ENCODE measurements at regions not wholly inside any gene's neighbourhood (a gene's known extent, or its start where the extent isn't known, plus 50 kb on each side); places are given as distances from the start of the nearest gene placed in this dataset.

DNA sequence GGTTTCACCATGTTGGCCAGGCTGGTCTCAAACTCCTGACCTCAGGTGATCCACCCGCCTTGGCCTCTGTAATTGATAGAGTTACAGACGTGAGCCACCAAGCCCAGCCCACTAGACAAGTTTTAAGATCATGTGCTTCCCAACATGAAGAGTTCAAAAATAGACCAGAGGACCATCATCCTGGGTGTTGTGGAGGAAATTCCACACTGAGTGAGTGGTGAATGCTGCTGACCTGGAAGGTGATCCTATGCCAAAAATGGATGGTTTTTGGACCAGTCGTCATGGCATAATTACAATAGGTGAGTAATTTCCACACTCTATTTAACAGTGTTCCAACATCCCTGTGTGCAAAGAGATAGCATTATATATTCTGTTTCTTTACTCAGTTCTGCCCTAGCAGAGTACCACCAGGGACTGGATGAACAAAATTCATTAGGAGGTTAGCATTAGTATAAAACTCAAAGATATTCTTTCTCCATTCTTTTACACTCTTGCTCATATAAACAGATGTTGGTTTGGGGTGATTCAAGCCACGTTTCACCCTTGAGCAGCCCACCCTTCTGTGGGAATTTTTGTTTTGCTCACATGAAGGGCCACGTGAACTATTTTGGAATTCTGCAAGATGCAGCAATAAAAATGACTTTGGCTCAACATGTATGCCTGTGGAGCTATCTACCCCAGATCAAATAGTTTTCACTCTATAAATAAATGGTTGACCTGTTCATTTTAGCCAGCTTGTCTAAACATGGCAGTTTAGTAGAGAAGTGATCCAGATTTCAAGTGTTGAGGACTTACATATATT, 206.2 kb upstream of the TCF21 start:
- H3K27ac ChIP-seq (replicated peaks) = no peak overlapping the region
- no peak for DNase-seq (ENCODE audit: low read depth in 1 of 2, low spot score in 1 of 2)

DNA sequence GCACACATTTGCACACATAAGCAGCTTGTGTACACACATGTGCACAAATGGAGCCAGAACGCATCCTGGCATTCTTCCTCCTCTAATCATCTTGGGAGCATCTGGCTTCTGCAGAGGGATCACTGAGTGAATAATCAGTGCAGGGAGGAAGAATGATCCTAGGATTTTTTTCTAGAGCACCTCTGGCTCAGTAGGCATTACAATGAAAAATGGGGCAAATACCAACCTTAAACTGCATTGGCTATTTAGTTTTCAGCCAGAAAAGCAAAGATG, 205.7 kb upstream of the TCF21 start:
- no peak overlapping the region for H3K27ac ChIP-seq (replicated peaks)
- no peak overlapping the region for H3K4me3 ChIP-seq (replicated peaks; ENCODE audit: insufficient read depth, low read length)
- no peak for DNase-seq (ENCODE audit: low read depth in 1 of 2, low spot score in 1 of 2)
- H3K27me3 ChIP-seq (ENCODE audit: insufficient read depth, poor library complexity, severe bottlenecking) = no peaks in the 10 kb centered on the region
- TF ChIP-seq REST (IDR thresholded peaks at IDR 0.05; ENCODE audit: insufficient replicate concordance, low read depth) (no peak), CTCF (IDR thresholded peaks at IDR 0.05; ENCODE audit: insufficient read depth, low read length) (no peak), SPI1 (IDR thresholded peaks at IDR 0.05; ENCODE audit: borderline replicate concordance, low read depth) (no peak), POLR2AphosphoS5 (IDR thresholded peaks at IDR 0.05; ENCODE audit: low read depth) (no peak), GABPA (IDR thresholded peaks at IDR 0.05; ENCODE audit: low read depth) (no peak)

More for the DNA sequence above, 206.2 kb upstream of the TCF21 start:
- TF ChIP-seq GABPA (IDR thresholded peaks at IDR 0.05; ENCODE audit: low read depth) = no peak
- no peak for TF ChIP-seq CTCF (IDR thresholded peaks at IDR 0.05; ENCODE audit: insufficient read depth, low read length)
- no peak for TF ChIP-seq REST (IDR thresholded peaks at IDR 0.05; ENCODE audit: insufficient replicate concordance, low read depth)
- TF ChIP-seq POLR2AphosphoS5 (IDR thresholded peaks at IDR 0.05; ENCODE audit: low read depth) = no peak
- no peak overlapping the region for H3K4me3 ChIP-seq (replicated peaks; ENCODE audit: insufficient read depth, low read length)
- no peaks in the 10 kb centered on the region for H3K27me3 ChIP-seq (ENCODE audit: insufficient read depth, poor library complexity, severe bottlenecking)

- TF ChIP-seq SPI1 (IDR thresholded peaks at IDR 0.05; ENCODE audit: borderline replicate concordance, low read depth) (no peak), REST (IDR thresholded peaks at IDR 0.05; ENCODE audit: insufficient replicate concordance, low read depth) (no peak)
- DNase-seq (ENCODE audit: low read depth in 1 of 2, low spot score in 1 of 2) = no peak
- Histone ChIP-seq H3K27me3 (ENCODE audit: insufficient read depth, poor library complexity, severe bottlenecking) (no peaks in the 10 kb centered on the region), H3K27ac (replicated peaks) (no peak overlapping the region), H3K4me3 (replicated peaks; ENCODE audit: insufficient read depth, low read length) (no peak overlapping the region)
Observed at GRCh38 chr6:133683606-133684005, 205.3 kb upstream of the TCF21 start.

Measured in HL-60 (cell line).